HEK293 (cell line): ENCODE measurements at regions not wholly inside any gene's neighbourhood (a gene's known extent, or its start where the extent isn't known, plus 50 kb on each side); places are given as distances from the start of the nearest gene placed in this dataset.
"Not testable (repeated sequence)": the region's sequence is repeated elsewhere in the genome, so short reads cannot be mapped to it uniquely, and the experiment has no call there.

ENCODE experiments used
- AEBP2 ChIP-seq: fragments of 450-650 bp; formaldehyde crosslinking; IDR thresholded peaks from 2 replicates; pipeline ENCODE4 v1.5.1; 2016; ENCODE audit warnings: missing biosample characterization, missing genetic modification characterization, borderline replicate concordance
- BCL11B ChIP-seq: fragments of 450-650 bp; formaldehyde crosslinking; IDR thresholded peaks from 2 replicates; pipeline ENCODE4 v1.5.1; 2016; ENCODE audit warnings: low read depth, missing biosample characterization, missing genetic modification characterization
- CTCF ChIP-seq: fragments of 450-650 bp; formaldehyde crosslinking; IDR thresholded peaks from 2 replicates; pipeline ENCODE4 v1.5.1; 2016; ENCODE audit warnings: missing biosample characterization, missing genetic modification characterization
- GLI2 ChIP-seq: fragments of 450-650 bp; formaldehyde crosslinking; IDR thresholded peaks from 2 replicates; pipeline ENCODE4; 2017; ENCODE audit warnings: missing biosample characterization, missing genetic modification characterization, low read depth, borderline replicate concordance
- REST ChIP-seq: fragments of 450-650 bp; formaldehyde crosslinking; IDR thresholded peaks from 2 replicates; pipeline ENCODE4 v1.5.1; 2016; ENCODE audit warnings: missing biosample characterization, missing genetic modification characterization
- ZNF10 ChIP-seq: fragments of 450-650 bp; formaldehyde crosslinking; IDR thresholded peaks from 2 replicates; pipeline ENCODE4 v1.5.1; 2017; ENCODE audit warnings: missing biosample characterization, missing genetic modification characterization
- ZNF23 ChIP-seq: fragments of 450-650 bp; formaldehyde crosslinking; IDR thresholded peaks from 2 replicates; pipeline ENCODE4 v1.5.1; 2016; ENCODE audit warnings: missing biosample characterization, missing genetic modification characterization, borderline replicate concordance
- ZNF266 ChIP-seq: fragments of 450-650 bp; formaldehyde crosslinking; IDR thresholded peaks from 2 replicates; pipeline ENCODE4 v1.5.1; 2016; ENCODE audit warnings: missing biosample characterization, missing genetic modification characterization, low read depth
- ZNF555 ChIP-seq: fragments of 450-650 bp; formaldehyde crosslinking; conservative IDR thresholded peaks from 2 replicates; pipeline ENCODE4 v1.5.1; 2017; ENCODE audit warnings: missing biosample characterization, mild to moderate bottlenecking, missing genetic modification characterization, inconsistent platforms
- ZNF561 ChIP-seq: fragments of 450-650 bp; IDR thresholded peaks from 2 replicates; pipeline ENCODE4 v1.5.1; 2018; ENCODE audit warnings: missing biosample characterization, missing genetic modification characterization, borderline replicate concordance
- TF ChIP-seq, protein P1 (sequence below): fragments of 450-650 bp; formaldehyde crosslinking; IDR thresholded peaks from 2 replicates; pipeline ENCODE4 v1.5.1; 2016; ENCODE audit warnings: missing biosample characterization, missing genetic modification characterization, borderline replicate concordance

GRCh38 chr16:49962566-49962965 lies 62.5 kb upstream of the CNEP1R1 start:
- not testable (repeated sequence) for TF ChIP-seq BCL11B (tag by site-specific recombination); ZNF266 (tag by site-specific recombination); ZNF10 (tag by site-specific recombination); CTCF (tag by site-specific recombination); AEBP2 (tag by site-specific recombination); ZNF555 (tag by site-specific recombination); GLI2 (tag by site-specific recombination); ZNF561 (tag by site-specific recombination); ZNF23; REST (tag by site-specific recombination)
- TF ChIP-seq, protein P1, sequence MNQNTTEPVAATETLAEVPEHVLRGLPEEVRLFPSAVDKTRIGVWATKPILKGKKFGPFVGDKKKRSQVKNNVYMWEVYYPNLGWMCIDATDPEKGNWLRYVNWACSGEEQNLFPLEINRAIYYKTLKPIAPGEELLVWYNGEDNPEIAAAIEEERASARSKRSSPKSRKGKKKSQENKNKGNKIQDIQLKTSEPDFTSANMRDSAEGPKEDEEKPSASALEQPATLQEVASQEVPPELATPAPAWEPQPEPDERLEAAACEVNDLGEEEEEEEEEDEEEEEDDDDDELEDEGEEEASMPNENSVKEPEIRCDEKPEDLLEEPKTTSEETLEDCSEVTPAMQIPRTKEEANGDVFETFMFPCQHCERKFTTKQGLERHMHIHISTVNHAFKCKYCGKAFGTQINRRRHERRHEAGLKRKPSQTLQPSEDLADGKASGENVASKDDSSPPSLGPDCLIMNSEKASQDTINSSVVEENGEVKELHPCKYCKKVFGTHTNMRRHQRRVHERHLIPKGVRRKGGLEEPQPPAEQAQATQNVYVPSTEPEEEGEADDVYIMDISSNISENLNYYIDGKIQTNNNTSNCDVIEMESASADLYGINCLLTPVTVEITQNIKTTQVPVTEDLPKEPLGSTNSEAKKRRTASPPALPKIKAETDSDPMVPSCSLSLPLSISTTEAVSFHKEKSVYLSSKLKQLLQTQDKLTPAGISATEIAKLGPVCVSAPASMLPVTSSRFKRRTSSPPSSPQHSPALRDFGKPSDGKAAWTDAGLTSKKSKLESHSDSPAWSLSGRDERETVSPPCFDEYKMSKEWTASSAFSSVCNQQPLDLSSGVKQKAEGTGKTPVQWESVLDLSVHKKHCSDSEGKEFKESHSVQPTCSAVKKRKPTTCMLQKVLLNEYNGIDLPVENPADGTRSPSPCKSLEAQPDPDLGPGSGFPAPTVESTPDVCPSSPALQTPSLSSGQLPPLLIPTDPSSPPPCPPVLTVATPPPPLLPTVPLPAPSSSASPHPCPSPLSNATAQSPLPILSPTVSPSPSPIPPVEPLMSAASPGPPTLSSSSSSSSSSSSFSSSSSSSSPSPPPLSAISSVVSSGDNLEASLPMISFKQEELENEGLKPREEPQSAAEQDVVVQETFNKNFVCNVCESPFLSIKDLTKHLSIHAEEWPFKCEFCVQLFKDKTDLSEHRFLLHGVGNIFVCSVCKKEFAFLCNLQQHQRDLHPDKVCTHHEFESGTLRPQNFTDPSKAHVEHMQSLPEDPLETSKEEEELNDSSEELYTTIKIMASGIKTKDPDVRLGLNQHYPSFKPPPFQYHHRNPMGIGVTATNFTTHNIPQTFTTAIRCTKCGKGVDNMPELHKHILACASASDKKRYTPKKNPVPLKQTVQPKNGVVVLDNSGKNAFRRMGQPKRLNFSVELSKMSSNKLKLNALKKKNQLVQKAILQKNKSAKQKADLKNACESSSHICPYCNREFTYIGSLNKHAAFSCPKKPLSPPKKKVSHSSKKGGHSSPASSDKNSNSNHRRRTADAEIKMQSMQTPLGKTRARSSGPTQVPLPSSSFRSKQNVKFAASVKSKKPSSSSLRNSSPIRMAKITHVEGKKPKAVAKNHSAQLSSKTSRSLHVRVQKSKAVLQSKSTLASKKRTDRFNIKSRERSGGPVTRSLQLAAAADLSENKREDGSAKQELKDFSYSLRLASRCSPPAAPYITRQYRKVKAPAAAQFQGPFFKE (tag by site-specific recombination) = not testable (repeated sequence)
